NB4 (cell line): ENCODE measurements at regions not wholly inside any gene's neighbourhood (a gene's known extent, or its start where the extent isn't known, plus 50 kb on each side); places are given as distances from the start of the nearest gene placed in this dataset.

ENCODE experiments used
- CTCF ChIP-seq: IDR thresholded peaks from one replicate; pipeline ENCODE4 v1.5.1; 2012; ENCODE audit warnings: low read depth, low read length
- POLR2A ChIP-seq: IDR thresholded peaks from 2 replicates; pipeline ENCODE4 v1.6.1; 2011; ENCODE audit warnings: mild to moderate bottlenecking; ENCODE audit not compliant: insufficient read length; ENCODE audit errors: extremely low read depth

GRCh38 chr10:78895469-78895868, 173.3 kb upstream of the ZMIZ1 start:
- TF ChIP-seq CTCF (no peak), POLR2A (no peak)
